ENCODE measurements at regions not wholly inside any gene's neighbourhood (a gene's known extent, or its start where the extent isn't known, plus 50 kb on each side); places are given as distances from the start of the nearest gene placed in this dataset.

GRCh38 chr1:208449951-208450350, 205.8 kb upstream of the PLXNA2 start:
- H3K36me3 ChIP-seq (ENCODE audit: insufficient read depth, low read length): no peaks in the 10 kb centered on the region

GRCh38 chr1:208450958-208451357, 206.8 kb upstream of the PLXNA2 start:
- Histone ChIP-seq H3K4me1 (ENCODE audit: insufficient read depth, low read length) (peaks cover 7% of the 10 kb centered on the region; the same call in 1 of the 2 replicates), H3K9me3 (ENCODE audit: control insufficient read depth, insufficient read depth, low read length) (no peaks in the 10 kb centered on the region), H3K36me3 (ENCODE audit: insufficient read depth, low read length) (no peaks in the 10 kb centered on the region), H3K9ac (ENCODE audit: low read depth, low read length) (no peak overlapping the region)

More at GRCh38 chr1:208449951-208450350, 205.8 kb upstream of the PLXNA2 start:
- Histone ChIP-seq H3K9ac (ENCODE audit: low read depth, low read length) (no peak overlapping the region), H3K9me3 (ENCODE audit: control insufficient read depth, insufficient read depth, low read length) (no peaks in the 10 kb centered on the region), H3K4me1 (ENCODE audit: insufficient read depth, low read length) (peaks cover 7% of the 10 kb centered on the region; the same call in 1 of the 2 replicates)

- Histone ChIP-seq H3K4me1 (ENCODE audit: insufficient read depth, low read length) (no peaks in the 10 kb centered on the region), H3K9me3 (ENCODE audit: control insufficient read depth, insufficient read depth, low read length) (no peaks in the 10 kb centered on the region), H3K36me3 (ENCODE audit: insufficient read depth, low read length) (no peaks in the 10 kb centered on the region), H3K9ac (ENCODE audit: low read depth, low read length) (no peak overlapping the region)
These were observed 211.6 kb upstream of the PLXNA2 start for GRCh38 chr1:208455821-208456220.

GRCh38 chr1:208456487-208456886, 212.3 kb upstream of the PLXNA2 start:
- H3K9me3 ChIP-seq (ENCODE audit: control insufficient read depth, insufficient read depth, low read length): no peaks in the 10 kb centered on the region
- H3K36me3 ChIP-seq (ENCODE audit: insufficient read depth, low read length): no peaks in the 10 kb centered on the region
- H3K4me1 ChIP-seq (ENCODE audit: insufficient read depth, low read length): no peaks in the 10 kb centered on the region
- H3K9ac ChIP-seq (ENCODE audit: low read depth, low read length): no peak overlapping the region

GRCh38 chr1:208460823-208461222, 216.6 kb upstream of the PLXNA2 start:
- H3K9ac ChIP-seq (ENCODE audit: low read depth, low read length): no peak overlapping the region
- H3K36me3 ChIP-seq (ENCODE audit: insufficient read depth, low read length): no peaks in the 10 kb centered on the region
- no peaks in the 10 kb centered on the region for H3K9me3 ChIP-seq (ENCODE audit: control insufficient read depth, insufficient read depth, low read length)
- no peaks in the 10 kb centered on the region for H3K4me1 ChIP-seq (ENCODE audit: insufficient read depth, low read length)

GRCh38 chr1:208461680-208462079, 217.5 kb upstream of the PLXNA2 start:
- Histone ChIP-seq H3K9ac (ENCODE audit: low read depth, low read length) (no peak overlapping the region), H3K9me3 (ENCODE audit: control insufficient read depth, insufficient read depth, low read length) (no peaks in the 10 kb centered on the region), H3K4me1 (ENCODE audit: insufficient read depth, low read length) (no peaks in the 10 kb centered on the region), H3K36me3 (ENCODE audit: insufficient read depth, low read length) (no peaks in the 10 kb centered on the region)

- Histone ChIP-seq H3K4me1 (ENCODE audit: insufficient read depth, low read length) (no peaks in the 10 kb centered on the region), H3K9me3 (ENCODE audit: control insufficient read depth, insufficient read depth, low read length) (no peaks in the 10 kb centered on the region), H3K36me3 (ENCODE audit: insufficient read depth, low read length) (no peaks in the 10 kb centered on the region), H3K9ac (ENCODE audit: low read depth, low read length) (no peak overlapping the region)
These were observed 218.6 kb upstream of the PLXNA2 start for GRCh38 chr1:208462761-208463160.

GRCh38 chr1:208465266-208465665, 221.1 kb upstream of the PLXNA2 start:
- no peaks in the 10 kb centered on the region for H3K4me1 ChIP-seq (ENCODE audit: insufficient read depth, low read length)
- H3K36me3 ChIP-seq (ENCODE audit: insufficient read depth, low read length): no peaks in the 10 kb centered on the region
- H3K9ac ChIP-seq (ENCODE audit: low read depth, low read length): no peak overlapping the region
- H3K9me3 ChIP-seq (ENCODE audit: control insufficient read depth, insufficient read depth, low read length): no peaks in the 10 kb centered on the region

GRCh38 chr1:208465786-208466590, 221.8 kb upstream of the PLXNA2 start:
- no peaks in the 10 kb centered on the region for H3K9me3 ChIP-seq (ENCODE audit: control insufficient read depth, insufficient read depth, low read length)
- H3K9ac ChIP-seq (ENCODE audit: low read depth, low read length): no peak overlapping the region
- no peaks in the 10 kb centered on the region for H3K36me3 ChIP-seq (ENCODE audit: insufficient read depth, low read length)
- H3K4me1 ChIP-seq (ENCODE audit: insufficient read depth, low read length): no peaks in the 10 kb centered on the region

GRCh38 chr1:208467151-208467780, 223.1 kb upstream of the PLXNA2 start:
- no peak overlapping the region for H3K9ac ChIP-seq (ENCODE audit: low read depth, low read length)
- H3K4me1 ChIP-seq (ENCODE audit: insufficient read depth, low read length): no peaks in the 10 kb centered on the region
- no peaks in the 10 kb centered on the region for H3K9me3 ChIP-seq (ENCODE audit: control insufficient read depth, insufficient read depth, low read length)
- no peaks in the 10 kb centered on the region for H3K36me3 ChIP-seq (ENCODE audit: insufficient read depth, low read length)

- no peak overlapping the region for H3K9ac ChIP-seq (ENCODE audit: low read depth, low read length)
- no peaks in the 10 kb centered on the region for H3K36me3 ChIP-seq (ENCODE audit: insufficient read depth, low read length)
- H3K4me1 ChIP-seq (ENCODE audit: insufficient read depth, low read length): peaks cover 9% of the 10 kb centered on the region; the same call in 1 of the 2 replicates
- no peaks in the 10 kb centered on the region for H3K9me3 ChIP-seq (ENCODE audit: control insufficient read depth, insufficient read depth, low read length)
These were observed 231.3 kb upstream of the PLXNA2 start for GRCh38 chr1:208475449-208475848.

GRCh38 chr1:208475951-208476845, 232.0 kb upstream of the PLXNA2 start:
- H3K36me3 ChIP-seq (ENCODE audit: insufficient read depth, low read length): no peaks in the 10 kb centered on the region
- no peak overlapping the region for H3K9ac ChIP-seq (ENCODE audit: low read depth, low read length)
- H3K9me3 ChIP-seq (ENCODE audit: control insufficient read depth, insufficient read depth, low read length): no peaks in the 10 kb centered on the region
- H3K4me1 ChIP-seq (ENCODE audit: insufficient read depth, low read length): peaks cover 9% of the 10 kb centered on the region; the same call in 1 of the 2 replicates

GRCh38 chr1:208476846-208477170, 232.6 kb upstream of the PLXNA2 start:
- no peaks in the 10 kb centered on the region for H3K9me3 ChIP-seq (ENCODE audit: control insufficient read depth, insufficient read depth, low read length)
- no peak overlapping the region for H3K9ac ChIP-seq (ENCODE audit: low read depth, low read length)
- H3K4me1 ChIP-seq (ENCODE audit: insufficient read depth, low read length): peaks cover 9% of the 10 kb centered on the region; the same call in 1 of the 2 replicates
- no peaks in the 10 kb centered on the region for H3K36me3 ChIP-seq (ENCODE audit: insufficient read depth, low read length)

- Histone ChIP-seq H3K9ac (ENCODE audit: low read depth, low read length) (no peak overlapping the region), H3K36me3 (ENCODE audit: insufficient read depth, low read length) (no peaks in the 10 kb centered on the region), H3K4me1 (ENCODE audit: insufficient read depth, low read length) (peaks cover 9% of the 10 kb centered on the region; the same call in 1 of the 2 replicates), H3K9me3 (ENCODE audit: control insufficient read depth, insufficient read depth, low read length) (no peaks in the 10 kb centered on the region)
These were observed 235.3 kb upstream of the PLXNA2 start for GRCh38 chr1:208479435-208479834.

All from ES-I3 (cell line).